Fibroblast of the conjunctiva (primary cell): ENCODE measurements at regions not wholly inside any gene's neighbourhood (a gene's known extent, or its start where the extent isn't known, plus 50 kb on each side); places are given as distances from the start of the nearest gene placed in this dataset.
"Not testable (repeated sequence)": the region's sequence is repeated elsewhere in the genome, so short reads cannot be mapped to it uniquely, and the experiment has no call there.

ENCODE experiments used
- DNase-seq: peaks from one replicate; pipeline ENCODE4 v3.0.0-alpha.2; 2010; ENCODE audit warnings: low read depth

GRCh38 chrX:108843039-108843438 is 106.7 kb upstream of the IRS4 start:
- not testable (repeated sequence) for DNase-seq

- no peak for DNase-seq
These were observed 97.6 kb upstream of the IRS4 start for GRCh38 chrX:108833993-108834392.

GRCh38 chrX:108811891-108812290 is 75.5 kb upstream of the IRS4 start:
- no peak for DNase-seq

- no peak for DNase-seq
These were observed 58.9 kb upstream of the IRS4 start for GRCh38 chrX:108795240-108795639.
